NCI-H2107 treated with DMSO at 0.1 percent for 48 hours (cell line): ENCODE measurements at regions not wholly inside any gene's neighbourhood (a gene's known extent, or its start where the extent isn't known, plus 50 kb on each side); places are given as distances from the start of the nearest gene placed in this dataset.

Source experiments
- DNase-seq: peaks from one replicate; lab custom pipeline; 2025; ENCODE audit not compliant: unreplicated experiment; lab: John Stamatoyannopoulos, UW

DNA sequence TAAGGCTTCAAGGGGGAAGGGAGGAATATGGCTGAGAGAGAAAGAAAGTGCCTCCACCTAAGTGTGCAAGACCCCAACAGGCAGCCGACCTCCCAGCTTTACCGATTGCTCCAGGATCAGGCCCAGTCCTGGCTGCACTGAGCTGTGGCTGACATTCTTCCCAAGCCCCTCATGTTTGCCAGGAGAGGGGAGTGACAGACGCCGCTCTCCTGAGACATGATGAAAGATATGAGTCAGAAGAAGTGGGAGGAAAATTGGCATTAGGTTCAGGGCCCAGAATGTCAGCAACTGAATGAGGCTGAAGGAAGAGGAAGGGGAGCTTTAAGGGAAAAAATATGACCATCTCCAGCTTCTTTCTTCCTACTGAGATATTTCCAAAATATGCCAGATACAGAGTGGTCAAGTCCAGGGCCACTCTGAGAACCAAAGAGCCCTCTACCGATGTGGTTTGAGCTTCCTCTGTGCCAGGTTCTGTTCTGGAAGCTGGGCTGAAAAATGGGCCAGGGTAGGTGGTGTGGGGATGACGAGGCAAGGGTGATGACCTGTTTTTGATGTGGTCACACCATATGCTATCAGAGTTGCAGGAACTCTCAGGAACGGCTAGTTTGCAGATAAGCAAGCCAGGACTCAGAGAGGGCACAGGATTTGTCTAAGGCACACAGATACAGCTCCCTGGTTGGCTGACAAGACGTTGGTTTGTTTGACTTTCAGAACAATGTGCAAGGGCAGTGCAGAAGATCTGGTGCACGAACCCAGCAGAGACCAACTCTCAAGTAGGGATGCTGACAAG lies 176.7 kb downstream of the SOX9 start:
- DNase-seq = no peak

DNA sequence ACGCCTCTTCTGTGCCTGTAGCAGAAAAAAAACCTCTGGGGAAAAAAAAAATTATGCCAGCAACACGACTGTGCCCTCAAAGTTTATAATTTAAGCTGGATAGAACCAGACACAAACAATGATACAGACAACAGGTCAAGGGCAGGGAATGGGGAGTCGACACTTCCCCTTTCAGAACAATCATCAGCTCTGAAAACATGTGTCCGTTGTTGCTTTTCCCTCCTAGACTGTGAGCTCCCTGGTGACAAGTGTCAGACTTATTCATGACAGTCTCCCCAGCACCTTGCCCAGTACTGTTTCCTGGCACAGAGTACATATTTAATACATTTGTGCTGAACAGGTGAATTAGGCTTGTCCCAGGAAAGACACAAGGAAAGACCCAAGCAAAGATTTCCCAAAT lies 178.3 kb downstream of the SOX9 start:
- DNase-seq = no peak

- no peak for DNase-seq
Measured at GRCh38 chr17:72299592-72299991, 178.8 kb downstream of the SOX9 start.

- no peak for DNase-seq
Measured at GRCh38 chr17:72301887-72302286, 181.1 kb downstream of the SOX9 start.

- no peak for DNase-seq
Measured at GRCh38 chr17:72302735-72303134, 181.9 kb downstream of the SOX9 start.

DNA sequence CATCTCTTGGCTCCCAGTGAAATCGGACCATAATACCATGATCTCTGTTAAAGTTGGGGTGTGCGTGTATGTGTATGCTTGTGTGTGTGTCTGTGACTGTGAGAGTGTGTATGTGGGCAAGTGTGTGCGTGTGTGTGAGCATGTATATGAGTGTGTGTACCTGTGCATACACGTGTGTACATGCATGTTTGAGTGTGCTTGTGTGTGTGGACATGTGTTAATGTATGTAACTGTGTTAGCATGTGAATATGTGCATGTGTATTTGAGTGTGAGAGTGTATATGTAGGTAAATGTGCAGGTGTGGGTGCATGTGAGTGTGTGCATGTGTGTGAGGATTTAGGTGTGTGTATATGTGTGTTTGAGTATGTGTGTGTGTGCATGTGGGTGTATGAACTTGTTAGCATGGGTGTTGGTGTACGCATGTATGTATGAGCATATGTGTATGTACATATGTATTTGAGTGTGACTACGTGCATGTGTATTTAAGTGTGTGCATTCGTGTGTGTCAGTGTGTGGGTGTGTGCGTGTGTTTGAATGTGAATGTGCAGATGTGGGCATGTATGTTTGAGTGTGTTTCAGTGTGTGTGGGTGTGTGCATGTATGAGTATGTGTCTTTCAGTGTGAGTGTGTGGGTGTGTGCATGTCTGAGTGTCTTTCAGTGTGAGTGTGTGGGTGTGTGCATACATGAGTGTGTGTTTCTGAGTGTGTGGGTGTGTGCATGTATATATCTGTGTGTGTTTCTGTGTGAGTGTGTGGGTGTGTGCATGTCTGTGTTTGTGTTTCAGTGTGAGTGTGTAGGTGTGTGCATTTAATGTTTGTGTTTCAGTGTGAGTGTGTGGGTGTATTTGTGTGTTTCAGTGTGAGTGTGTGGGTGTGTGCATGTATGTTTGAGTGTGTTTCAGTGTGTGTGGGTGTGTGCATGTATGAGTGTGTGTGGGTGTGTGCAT lies 183.2 kb downstream of the SOX9 start:
- DNase-seq = no peak

DNA sequence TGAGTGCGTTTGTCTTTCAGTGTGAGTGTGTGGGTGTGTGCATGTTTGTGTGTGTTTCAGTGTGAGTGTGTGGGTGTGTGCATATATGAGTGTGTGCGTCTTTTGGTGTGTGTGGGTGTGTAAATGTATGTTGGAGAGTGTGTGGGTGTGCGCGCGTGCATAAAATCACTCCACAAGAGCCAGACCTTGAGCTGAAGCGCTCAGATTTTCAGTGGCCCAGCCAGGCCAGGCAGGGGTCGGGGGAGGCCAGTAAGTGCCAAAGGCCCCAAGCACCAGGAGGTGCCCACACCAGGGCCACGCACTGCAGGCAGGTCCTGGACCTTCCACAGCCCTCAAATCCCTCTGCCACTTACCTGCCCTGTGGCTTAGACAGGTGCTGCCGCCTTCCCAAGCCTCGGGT lies 184.0 kb downstream of the SOX9 start:
- DNase-seq = no peak

- no peak for DNase-seq
Measured at GRCh38 chr17:72305472-72305871, 184.7 kb downstream of the SOX9 start.

DNA sequence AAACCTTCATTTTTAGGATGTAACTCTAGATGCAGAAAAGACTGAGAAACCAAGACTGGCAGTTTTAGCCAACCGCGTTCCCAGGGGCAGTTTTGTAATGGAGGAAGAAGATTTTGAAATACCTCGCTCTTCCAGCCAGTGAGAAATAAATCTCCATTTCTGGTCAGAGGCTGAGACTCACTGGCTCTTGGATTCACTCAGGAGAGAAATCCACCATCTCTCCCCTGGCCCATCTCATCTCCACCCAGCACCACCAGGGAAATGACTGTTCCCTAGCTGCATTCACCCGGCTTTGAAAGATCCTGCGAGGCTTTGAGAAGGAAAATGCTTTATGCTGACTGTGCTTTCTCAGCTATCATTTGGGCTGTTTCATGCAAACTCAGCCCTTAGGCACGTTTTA lies 185.2 kb downstream of the SOX9 start:
- DNase-seq = no peak

DNA sequence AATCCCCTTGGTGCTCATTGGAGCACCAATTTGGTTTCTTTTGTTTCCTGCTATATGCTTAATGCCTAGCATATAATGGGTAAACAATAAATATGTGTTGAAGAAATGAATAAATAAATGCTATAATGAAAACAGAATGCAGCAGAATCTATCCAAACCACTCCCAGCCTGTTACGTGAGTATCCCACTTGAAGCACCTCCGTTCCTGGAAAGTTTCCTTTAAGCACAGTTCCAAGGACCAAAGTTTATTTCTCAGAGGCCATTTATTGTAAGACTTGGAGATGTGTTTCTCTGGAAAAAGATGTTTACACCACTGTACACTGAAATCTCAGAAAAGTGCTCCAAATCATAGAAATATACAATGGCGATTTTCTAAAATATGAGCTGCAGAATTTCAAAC lies 187.0 kb downstream of the SOX9 start:
- DNase-seq = no peak

GRCh38 chr17:72308744-72309385 lies 188.0 kb downstream of the SOX9 start:
- DNase-seq = no peak

DNA sequence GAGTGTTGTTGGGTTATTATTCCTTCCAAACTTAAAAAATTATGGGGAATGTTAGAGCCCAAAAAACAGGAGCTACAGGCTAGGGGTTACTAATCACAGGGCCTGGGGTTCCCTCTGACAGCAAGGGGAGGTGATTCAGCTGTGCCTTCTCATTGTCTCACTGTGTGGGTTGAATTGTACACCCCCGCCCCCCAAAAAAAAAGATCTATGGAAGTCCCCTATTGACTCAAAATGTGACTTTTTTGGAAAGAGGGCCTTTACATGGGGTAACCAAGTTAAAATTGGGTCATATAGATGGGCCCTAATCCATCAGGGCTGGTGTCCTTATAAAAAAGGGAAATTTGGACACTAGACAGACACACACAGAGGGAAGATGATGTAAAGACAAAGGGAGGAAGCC lies 190.2 kb downstream of the SOX9 start:
- DNase-seq = no peak

DNA sequence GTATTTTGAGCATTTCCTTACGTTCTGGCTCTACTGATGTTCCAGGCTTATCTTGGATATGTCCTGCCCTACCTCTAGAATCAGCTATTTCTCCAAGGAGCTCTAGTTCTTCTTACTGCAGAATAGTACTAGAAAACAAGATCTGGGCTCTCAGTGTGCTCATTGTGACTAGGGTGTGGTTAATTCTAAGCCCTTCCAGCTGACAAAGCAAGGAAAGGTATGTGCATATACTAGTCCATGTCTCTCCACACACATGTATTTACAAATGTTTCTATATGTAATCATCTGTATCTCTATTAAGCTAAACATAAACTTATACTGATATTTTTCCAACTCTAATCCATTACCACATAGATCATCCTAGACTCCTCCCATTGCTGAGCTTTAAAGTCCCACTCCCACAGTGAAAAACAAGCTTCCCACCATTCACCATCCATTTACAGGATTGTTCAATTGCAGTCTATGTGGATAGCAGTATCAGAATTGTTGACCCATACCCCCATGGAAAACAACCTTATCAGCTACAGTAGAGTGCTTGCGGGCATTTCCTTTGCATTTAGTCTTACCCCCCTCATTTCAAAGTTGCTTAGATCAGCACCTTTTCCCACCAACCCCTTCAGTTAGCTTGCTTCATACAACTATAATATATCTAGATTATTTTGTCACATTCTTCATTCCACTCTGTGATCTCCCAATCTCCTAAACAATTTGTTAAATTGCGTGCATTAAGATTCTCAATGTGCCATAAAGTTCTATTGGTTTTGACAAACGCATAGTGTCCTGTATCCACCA lies 194.5 kb downstream of the SOX9 start:
- DNase-seq = no peak

DNA sequence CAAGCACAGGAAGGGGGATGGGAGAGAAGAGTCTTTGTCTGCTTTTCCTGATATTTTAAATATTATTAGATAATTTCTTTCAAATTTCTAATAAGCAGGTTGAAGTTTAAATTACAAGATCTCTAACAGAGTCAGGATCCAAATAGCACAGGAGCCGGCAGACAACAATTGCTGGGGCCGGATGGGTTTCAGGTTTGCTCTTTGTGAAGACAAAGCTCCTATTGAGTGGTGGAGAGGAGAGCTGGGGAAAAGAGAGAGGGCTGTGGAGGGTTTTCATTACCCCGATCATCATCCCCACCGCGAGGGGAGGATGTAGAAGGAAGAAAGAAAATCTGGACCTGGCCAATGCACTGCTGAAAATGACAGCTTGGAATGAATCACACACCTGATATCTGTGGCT lies 197.3 kb downstream of the SOX9 start:
- no peak for DNase-seq

DNA sequence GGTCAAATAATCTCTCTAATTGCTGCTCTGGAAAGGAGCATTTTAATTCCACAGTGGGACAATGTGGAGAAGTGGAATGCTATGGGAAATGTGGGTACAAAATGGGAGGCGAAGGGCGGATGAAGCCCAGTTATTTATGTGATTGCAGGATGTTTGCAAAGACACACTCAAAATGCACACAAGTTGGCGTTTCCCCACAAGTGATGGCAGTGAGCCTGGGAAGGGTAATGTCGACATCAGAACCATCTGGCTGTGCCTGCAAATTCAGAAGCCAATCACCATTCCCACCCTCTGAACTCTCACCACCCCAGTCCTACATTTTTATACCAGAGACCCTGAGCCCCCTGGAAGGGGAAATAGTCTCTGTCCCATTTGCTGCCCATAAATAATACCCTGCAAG lies 201.1 kb downstream of the SOX9 start:
- no peak for DNase-seq

DNA sequence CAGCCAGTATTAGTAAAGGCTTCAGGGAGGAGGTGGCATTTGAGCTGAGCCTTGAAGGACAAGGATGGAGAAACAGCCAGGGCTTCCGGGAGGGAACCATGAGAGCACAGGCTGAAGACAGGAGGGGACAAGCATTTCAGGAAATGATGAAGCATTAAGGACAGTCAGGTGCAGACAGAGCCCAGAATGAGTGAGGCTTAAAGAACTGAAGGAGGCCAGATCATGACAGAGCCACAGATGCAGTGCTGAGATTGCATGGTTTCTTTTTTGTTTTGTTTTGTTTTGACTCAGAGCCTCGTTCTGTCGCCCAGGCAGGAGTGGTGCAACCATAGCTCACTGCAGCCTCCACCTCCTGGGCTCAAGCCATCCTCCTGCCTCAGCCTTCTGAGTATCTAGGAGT lies 211.5 kb downstream of the SOX9 start:
- no peak for DNase-seq

GRCh38 chr17:72333570-72333969 lies 212.8 kb downstream of the SOX9 start:
- DNase-seq = no peak

DNA sequence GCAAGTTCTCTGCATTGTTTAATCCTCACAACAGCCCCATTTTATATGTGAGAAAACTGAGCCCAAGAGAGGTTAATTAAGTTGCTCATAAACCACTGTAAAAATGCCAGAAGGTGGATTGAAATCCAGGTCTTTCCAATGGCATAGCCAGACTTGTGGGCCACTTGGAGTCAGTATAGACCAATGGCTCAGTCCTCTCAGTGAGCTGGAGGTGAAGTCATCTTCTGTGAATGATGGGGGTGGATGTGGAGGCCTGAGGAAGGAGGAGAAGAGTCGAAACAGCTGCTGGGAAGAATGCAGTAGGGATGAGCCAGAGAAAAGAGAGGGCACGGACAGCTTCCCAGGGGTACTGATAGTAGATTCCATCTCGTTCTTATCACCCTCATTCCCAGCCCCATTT lies 213.4 kb downstream of the SOX9 start:
- no peak for DNase-seq

- DNase-seq = no peak
Measured at GRCh38 chr17:72336026-72336803, 215.4 kb downstream of the SOX9 start.

DNA sequence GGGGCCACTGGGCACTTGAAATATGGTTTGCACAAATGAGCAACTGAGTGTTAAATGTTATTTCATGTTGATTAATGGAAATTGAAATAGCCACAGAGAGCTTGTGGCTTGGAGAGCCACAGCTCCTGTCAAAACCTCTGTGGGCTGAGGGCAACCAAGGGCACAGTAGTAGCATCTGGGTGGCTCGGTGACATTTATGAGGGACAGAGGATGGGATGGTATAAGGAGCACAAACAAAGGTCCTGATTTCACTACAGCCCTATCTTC lies 215.9 kb downstream of the SOX9 start:
- DNase-seq = no peak
